ENCODE measurements at regions not wholly inside any gene's neighbourhood (a gene's known extent, or its start where the extent isn't known, plus 50 kb on each side); places are given as distances from the start of the nearest gene placed in this dataset.
"Not testable (repeated sequence)": the region's sequence is repeated elsewhere in the genome, so short reads cannot be mapped to it uniquely, and the experiment has no call there.

DNA sequence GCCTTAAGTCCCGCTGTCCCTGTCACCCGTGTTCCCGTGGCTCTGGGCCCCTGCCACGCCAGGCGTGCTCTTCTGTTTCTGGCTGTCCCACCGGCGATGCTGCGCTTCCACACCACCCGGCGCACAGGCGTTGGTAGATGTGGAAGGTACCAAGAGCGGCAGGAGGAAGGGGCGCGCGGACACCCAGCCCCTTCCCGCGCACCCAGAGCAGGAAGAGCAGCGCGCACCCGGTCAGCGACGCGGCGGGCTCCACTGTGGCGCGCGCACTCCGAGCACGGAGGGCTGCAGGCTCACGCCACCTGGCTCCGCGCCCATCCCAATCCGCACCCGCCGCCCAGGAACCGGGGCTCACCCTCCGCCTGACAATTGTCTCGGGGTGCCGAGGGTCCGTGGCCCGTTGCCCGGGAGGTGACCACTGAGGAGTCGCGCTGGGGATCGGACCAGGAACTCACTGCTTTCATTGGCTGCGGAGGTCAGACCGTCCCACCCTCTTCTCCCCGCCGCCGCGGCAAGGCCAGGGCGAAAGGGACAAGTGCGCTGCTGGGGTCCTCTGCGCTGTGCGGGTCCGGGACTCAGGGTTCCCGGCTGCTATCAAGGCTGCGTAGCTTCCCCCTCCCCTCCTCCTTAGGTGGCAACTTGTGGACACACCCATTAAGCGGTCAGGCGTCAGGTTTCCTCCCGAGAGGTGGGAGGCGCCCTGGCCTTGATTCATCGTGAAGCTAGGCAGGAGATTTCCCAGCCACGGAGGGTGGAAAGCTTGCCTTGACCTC lies 121.6 kb upstream of the ZNF92 start:
- no peak for DNase-seq

GRCh38 chr7:65250697-65251395 lies 122.8 kb upstream of the ZNF92 start:
- no peak for DNase-seq

DNA sequence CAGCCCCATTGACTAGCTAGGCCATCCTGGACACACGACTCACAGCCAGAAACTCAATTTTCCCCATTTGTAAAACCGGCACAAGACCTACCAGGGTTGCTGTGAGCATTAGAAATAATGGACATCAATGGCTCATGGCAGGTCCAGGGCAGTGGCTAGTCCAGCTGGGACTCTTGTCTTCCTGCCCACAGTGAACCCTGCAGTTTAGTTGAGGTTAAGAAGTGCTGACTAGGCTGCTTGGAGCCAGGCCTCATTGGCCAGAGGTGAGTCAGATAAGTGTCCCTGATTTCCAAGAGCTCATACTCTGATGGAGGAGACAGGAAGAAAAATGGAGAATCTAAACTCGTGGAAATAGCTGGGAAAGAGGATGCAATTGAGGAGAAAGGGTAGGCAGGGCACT lies 123.4 kb upstream of the ZNF92 start:
- no peak for DNase-seq

DNA sequence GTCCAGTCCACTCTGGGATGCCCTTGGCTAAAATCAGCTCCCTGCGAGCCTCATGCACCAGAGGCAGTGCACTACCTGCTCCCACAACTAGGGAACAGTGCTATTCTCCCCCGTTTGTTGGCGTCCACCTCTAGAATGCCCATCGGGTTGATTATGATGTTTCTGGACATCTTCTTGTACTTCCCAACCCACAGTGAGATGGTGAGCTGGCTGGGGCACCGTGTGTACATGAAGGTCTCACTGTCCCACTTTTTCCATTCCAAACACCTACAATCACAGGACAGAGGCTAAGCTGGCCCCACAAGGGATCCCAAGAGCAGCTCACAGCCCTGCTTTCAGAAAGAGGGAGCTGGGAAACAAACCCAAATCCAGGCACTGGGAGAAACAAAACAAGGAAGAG lies 126.2 kb upstream of the ZNF92 start:
- DNase-seq, result no peak

- no peak for DNase-seq
These were observed 133.8 kb upstream of the ZNF92 start for GRCh38 chr7:65239707-65240352.

DNA sequence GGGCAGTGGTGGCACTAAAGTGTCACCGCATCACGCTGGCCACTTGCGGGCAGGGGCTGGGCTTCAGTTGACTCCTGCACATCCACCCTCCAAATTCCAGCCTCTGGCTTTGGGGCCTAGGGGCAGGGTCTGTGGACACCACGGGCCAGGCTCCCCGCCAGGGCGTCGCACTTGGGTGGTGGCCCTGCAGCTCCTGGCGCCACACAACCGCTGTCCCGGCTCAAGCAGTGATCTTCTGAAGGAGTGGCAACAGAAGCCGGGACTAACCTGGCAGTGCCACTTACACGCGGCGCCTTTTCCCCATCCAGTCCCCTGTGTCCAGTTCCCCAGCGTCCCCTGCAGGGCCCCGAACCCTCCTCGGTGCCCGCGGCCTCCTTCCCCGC lies 134.3 kb upstream of the ZNF92 start:
- DNase-seq, result no peak

GRCh38 chr7:65238785-65239184 lies 134.9 kb upstream of the ZNF92 start:
- DNase-seq, result no peak

- no peak for DNase-seq
These were observed 138.1 kb upstream of the ZNF92 start for GRCh38 chr7:65235586-65235985.

DNA sequence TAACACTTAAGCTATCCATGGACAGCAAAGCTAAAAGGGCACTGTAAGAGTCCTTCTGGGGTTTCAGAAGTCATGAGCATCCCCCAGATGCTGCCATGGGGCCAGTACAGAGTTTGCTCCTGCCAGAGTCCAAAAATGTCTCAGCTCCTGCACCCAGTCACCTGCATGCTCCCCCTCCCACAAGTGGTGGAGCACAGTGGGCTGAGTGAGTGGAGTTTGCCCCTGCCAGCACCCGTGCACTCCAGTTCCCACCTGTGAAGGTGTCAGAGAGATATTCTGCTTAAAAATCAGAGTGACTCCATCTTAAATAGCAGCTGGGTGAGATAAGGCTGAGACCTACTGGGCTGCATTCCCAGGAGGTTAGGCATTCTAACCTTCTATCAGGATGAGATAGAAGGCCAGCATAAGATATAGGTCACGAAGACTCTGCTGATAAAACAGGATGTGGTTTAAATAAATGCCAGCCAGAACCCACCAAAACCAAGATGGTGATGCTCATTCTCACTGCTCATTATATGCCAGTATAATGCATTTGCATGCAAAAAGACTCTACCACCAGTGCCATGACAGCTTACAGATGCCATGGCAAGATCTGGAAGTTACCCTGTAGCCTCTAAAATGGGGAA lies 140.1 kb upstream of the ZNF92 start:
- DNase-seq, result no peak

DNA sequence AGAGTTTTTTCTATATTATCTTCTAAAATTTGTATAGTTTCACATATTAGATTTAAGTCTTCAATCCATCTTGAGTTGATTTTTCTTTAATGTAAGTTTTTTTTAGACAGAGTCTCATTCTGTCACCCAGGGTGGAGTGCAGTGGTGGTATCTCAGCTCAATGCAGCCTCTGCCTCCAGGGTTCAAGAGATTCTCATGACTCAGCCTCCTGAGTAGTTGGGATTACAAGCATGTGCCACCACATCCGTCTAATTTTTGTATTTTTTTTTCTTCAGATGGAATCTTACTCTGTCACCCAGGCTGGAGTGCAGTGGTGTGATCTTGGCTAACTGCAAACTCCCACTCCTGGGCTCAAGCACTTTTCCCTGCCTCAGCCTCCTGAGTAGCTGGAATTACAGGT lies 143.4 kb upstream of the ZNF92 start:
- DNase-seq, result no peak

- no peak for DNase-seq
These were observed 148.1 kb upstream of the ZNF92 start for GRCh38 chr7:65225422-65226006.

- no peak for DNase-seq
These were observed 151.0 kb upstream of the ZNF92 start for GRCh38 chr7:65222655-65223054.

- no peak for DNase-seq
These were observed 152.0 kb upstream of the ZNF92 start for GRCh38 chr7:65221683-65222082.

GRCh38 chr7:65219623-65220022 lies 154.0 kb upstream of the ZNF92 start:
- no peak for DNase-seq

DNA sequence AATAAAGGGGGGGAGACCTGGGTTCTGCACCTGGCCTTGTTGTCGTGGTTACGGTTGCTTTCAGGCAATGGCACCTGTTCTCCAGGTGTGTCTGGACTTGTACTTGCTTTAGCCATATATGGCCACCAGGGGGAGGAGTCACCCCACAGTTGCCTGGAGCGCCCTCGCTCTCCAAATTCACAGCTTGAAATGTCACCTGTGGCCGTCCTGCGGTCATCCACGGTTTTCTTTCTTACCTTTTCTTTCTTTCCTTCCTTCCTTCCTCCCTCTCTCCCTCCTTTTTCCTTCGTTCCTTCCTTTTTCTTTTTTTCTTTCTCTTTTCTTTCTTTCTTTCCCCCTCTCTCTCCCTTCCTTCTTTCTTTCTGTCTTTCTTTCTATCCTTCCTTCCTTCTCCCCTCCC lies 157.2 kb upstream of the ZNF92 start:
- no peak for DNase-seq

DNA sequence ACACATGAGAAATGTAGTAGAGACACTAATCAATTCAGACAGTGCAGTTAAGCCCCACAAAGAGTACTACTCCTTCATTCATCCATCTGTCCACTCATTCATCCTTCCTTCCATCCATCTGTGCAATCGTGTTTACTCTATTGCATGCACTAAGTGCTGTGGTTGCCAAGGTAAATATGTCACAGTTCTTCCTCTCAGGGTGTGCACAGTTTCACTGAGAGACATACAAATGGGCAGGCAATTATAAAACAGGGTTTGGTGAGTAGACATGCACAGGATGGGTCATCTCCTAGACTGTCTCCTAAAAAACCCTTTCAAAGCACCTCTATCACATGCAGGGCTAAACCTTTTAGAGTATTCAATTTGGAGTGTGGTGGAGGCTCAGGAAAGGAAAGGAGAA lies 160.4 kb upstream of the ZNF92 start:
- not testable (repeated sequence) for DNase-seq

DNA sequence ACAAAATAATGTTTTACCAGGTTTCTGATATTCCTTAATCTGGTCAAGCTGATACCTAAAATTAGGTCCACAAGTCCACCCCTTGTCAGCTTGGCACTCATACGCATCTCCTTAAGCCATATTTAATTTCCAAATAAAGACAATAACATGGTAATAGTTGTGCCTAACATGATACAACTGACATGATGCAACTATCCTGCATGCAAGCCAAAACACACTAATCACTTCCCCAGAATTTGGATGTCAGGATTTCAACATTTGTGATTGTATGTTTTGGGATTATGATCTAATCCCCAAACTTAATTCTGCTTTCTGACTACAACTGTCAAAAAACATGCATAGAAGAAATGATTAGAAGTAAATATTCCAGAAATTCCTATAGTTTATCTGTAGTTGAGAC lies 174.4 kb upstream of the ZNF92 start:
- not testable (repeated sequence) for DNase-seq

DNA sequence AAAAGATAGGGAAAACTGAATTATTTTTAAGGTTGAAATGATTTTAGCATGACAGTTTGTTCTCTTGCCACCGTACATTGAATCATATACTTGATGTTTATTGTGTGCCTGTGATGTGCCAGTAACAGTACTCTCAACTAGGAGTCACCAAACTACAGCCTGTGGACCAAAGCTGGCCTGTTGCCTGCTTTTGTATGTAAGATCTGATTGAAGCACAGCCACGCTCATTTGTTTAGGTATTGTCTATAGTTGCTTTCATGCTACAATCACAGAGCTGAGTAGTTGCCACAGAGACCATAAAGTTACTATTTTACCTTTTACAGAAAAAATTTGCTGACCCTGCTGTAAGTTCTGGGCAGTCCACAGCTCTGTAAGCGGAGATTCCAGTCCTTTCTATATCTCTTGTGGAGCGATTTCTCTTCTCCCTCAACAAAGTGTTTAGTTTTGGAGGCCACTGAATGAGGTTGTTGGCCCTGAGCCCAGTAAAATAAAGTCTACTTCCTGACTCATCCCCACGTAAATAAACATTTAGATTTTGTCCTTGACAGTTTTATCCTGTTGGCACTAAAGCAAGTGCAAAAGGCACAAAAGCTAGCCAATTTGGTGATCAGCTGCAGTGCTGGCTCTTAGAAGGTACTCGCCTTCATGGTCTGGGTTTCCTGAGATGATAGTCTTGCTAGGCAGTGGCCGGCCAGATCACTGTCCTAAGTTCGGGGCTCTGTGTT lies 180.2 kb upstream of the ZNF92 start:
- DNase-seq, result not testable (repeated sequence)

- DNase-seq, result not testable (repeated sequence)
These were observed 170.6 kb upstream of the ERV3-1 start for GRCh38 chr7:65177041-65177440.

DNA sequence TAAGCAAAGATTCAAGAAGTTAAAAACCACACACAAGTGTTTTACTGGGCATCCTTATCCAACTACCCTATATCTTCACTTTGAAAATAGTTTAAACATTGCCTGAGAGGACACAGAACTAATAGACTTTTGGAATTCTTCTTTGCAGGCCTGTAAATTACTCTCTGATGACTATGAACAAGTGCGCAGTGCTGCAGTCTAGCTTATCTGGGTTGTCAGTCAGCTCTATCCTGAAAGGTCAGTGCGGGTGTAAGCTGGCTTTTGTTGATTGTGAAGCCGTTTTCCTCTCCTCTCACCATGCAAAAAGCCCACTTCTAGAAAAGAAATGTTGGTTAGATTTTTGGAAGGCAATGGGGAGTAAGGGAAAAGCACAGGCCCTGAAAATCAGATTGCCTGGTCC lies 143.6 kb upstream of the ERV3-1 start:
- DNase-seq, result not testable (repeated sequence)

GRCh38 chr7:65146118-65146914 lies 139.8 kb upstream of the ERV3-1 start:
- DNase-seq, result not testable (repeated sequence)

GRCh38 chr7:65145710-65146109 lies 139.2 kb upstream of the ERV3-1 start:
- not testable (repeated sequence) for DNase-seq
